ENCODE measurements at regions not wholly inside any gene's neighbourhood (a gene's known extent, or its start where the extent isn't known, plus 50 kb on each side); places are given as distances from the start of the nearest gene placed in this dataset.

- Histone ChIP-seq H3K4me3 (ENCODE audit: low read depth in 1 of 3, low read length in 3 of 3) (no peak overlapping the region), H3K4me1 (ENCODE audit: control insufficient read depth in 4 of 4, insufficient read depth in 4 of 4, low read length in 3 of 4) (no peaks in the 10 kb centered on the region), H3K36me3 (ENCODE audit: control insufficient read depth in 4 of 4, insufficient read depth in 3 of 4, low read depth in 1 of 4, low read length in 3 of 4) (no peaks in the 10 kb centered on the region), H3K27me3 (ENCODE audit: control insufficient read depth in 4 of 4, insufficient read depth in 4 of 4, low read length in 3 of 4) (no peaks in the 10 kb centered on the region), H3K9ac (ENCODE audit: low read depth in 1 of 2, low read length in 2 of 2) (no peak overlapping the region), H3K27ac (ENCODE audit: low read depth in 1 of 2, low read length in 2 of 2) (no peak overlapping the region), H3K9me3 (ENCODE audit: control insufficient read depth in 4 of 4, low read length in 3 of 4) (peaks cover 0 to 8% (median 3%) of the 10 kb centered on the region in 4 donors)
- DNase-seq (ENCODE audit: low spot score) = no peak
- TF ChIP-seq JUND (IDR thresholded peaks at IDR 0.05) = no peak
- no peak for TF ChIP-seq GABPA (IDR thresholded peaks at IDR 0.05 in 1 of 2, conservative IDR thresholded peaks at IDR 0.05 in 1 of 2)
- TF ChIP-seq FOXA1 (IDR thresholded peaks at IDR 0.05) = no peak
- TF ChIP-seq HNF4A (conservative IDR thresholded peaks at IDR 0.05) = no peak
- TF ChIP-seq CTCF (IDR thresholded peaks at IDR 0.05; ENCODE audit: low read depth, low read length, missing input control) = no peak
- TF ChIP-seq RXRA (IDR thresholded peaks at IDR 0.05) = no peak
- no peak for TF ChIP-seq NR2F2 (IDR thresholded peaks at IDR 0.05)
- no peak for TF ChIP-seq RAD21 (IDR thresholded peaks at IDR 0.05)
- TF ChIP-seq ATF3 (IDR thresholded peaks at IDR 0.05) = no peak
- no peak for TF ChIP-seq YY1 (IDR thresholded peaks at IDR 0.05)
- TF ChIP-seq REST (IDR thresholded peaks at IDR 0.05) = no peak
- no peak for TF ChIP-seq EGR1 (IDR thresholded peaks at IDR 0.05; ENCODE audit: low read depth in 2 of 2)
- no peak for TF ChIP-seq SP1 (IDR thresholded peaks at IDR 0.05)
- no peak for TF ChIP-seq MAX (IDR thresholded peaks at IDR 0.05)
- no peak for TF ChIP-seq ZBTB33 (IDR thresholded peaks at IDR 0.05)
Measured at GRCh38 chr6:47391675-47392074, 82.0 kb upstream of the TNFRSF21 start.

- no peak for TF ChIP-seq FOXA1 (IDR thresholded peaks at IDR 0.05)
- TF ChIP-seq YY1 (IDR thresholded peaks at IDR 0.05) = no peak
- no peak for TF ChIP-seq ATF3 (IDR thresholded peaks at IDR 0.05)
- TF ChIP-seq CTCF (IDR thresholded peaks at IDR 0.05; ENCODE audit: low read depth, low read length, missing input control) = no peak
- 100% methylated on average over 1 of the region's 1 CpG for WGBS
- DNase-seq (ENCODE audit: low spot score) = no peak
- Histone ChIP-seq H3K36me3 (ENCODE audit: control insufficient read depth in 4 of 4, insufficient read depth in 3 of 4, low read depth in 1 of 4, low read length in 3 of 4) (no peaks in the 10 kb centered on the region), H3K9ac (ENCODE audit: low read depth in 1 of 2, low read length in 2 of 2) (no peak overlapping the region), H3K4me1 (ENCODE audit: control insufficient read depth in 4 of 4, insufficient read depth in 4 of 4, low read length in 3 of 4) (no peaks in the 10 kb centered on the region), H3K27me3 (ENCODE audit: control insufficient read depth in 4 of 4, insufficient read depth in 4 of 4, low read length in 3 of 4) (no peaks in the 10 kb centered on the region), H3K4me3 (ENCODE audit: low read depth in 1 of 3, low read length in 3 of 3) (no peak overlapping the region), H3K27ac (ENCODE audit: low read depth in 1 of 2, low read length in 2 of 2) (no peak overlapping the region), H3K9me3 (ENCODE audit: control insufficient read depth in 4 of 4, low read length in 3 of 4) (peaks cover 0 to 8% (median 3%) of the 10 kb centered on the region in 4 donors)
Measured at GRCh38 chr6:47392251-47392650, 82.5 kb upstream of the TNFRSF21 start.
